ENCODE measurements at regions not wholly inside any gene's neighbourhood (a gene's known extent, or its start where the extent isn't known, plus 50 kb on each side); places are given as distances from the start of the nearest gene placed in this dataset.

DNA sequence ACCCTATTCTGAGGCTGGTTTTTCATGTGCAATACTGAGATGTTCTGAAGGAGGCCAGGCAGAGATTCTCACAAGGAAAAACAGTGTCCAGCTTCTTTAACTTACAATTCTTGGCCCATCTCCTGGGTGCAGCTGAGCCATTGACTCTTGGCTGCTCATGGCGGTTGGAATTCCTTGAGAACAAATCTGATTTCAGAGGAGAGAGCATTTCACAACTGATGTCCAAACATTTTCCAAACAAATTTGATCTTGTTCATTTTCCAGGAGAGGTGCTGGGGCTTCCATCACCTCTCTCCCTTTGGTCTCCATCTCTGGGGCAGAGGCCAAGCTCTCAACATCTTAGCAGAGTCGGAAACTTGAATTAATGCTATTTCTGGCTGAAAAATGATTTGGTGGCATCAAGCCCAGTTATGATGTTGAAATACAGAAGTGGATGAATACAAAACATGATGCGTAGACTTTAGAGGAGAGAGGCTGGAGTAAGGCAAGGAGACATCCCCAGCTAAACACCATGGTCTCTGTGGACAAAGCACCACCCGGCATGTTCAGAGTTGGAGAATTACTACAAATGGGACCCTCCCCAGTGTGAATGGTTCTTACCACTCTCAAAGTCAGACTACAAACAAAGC, 593.0 kb downstream of the VRK1 start:
- no peak for TF ChIP-seq CTCF (IDR thresholded peaks at IDR 0.05)
- ATAC-seq (ENCODE audit: low FRiP score): peak; percentile 35
- DNase-seq (ENCODE audit: low spot score): no peak

GRCh38 chr14:97393244-97393643, 596.1 kb downstream of the VRK1 start:
- no peak for TF ChIP-seq CTCF (IDR thresholded peaks at IDR 0.05)
- no peak for ATAC-seq (ENCODE audit: low FRiP score)
- no peak for DNase-seq (ENCODE audit: low spot score)

GRCh38 chr14:97395068-97395467, 597.9 kb downstream of the VRK1 start:
- no peak for TF ChIP-seq CTCF (IDR thresholded peaks at IDR 0.05)
- DNase-seq (ENCODE audit: low spot score) (no peak), ATAC-seq (ENCODE audit: low FRiP score) (no peak)

GRCh38 chr14:97401714-97402113, 604.5 kb downstream of the VRK1 start:
- DNase-seq (ENCODE audit: low spot score) (no peak), ATAC-seq (ENCODE audit: low FRiP score) (no peak)
- no peak for TF ChIP-seq CTCF (IDR thresholded peaks at IDR 0.05)

- no peak for TF ChIP-seq CTCF (IDR thresholded peaks at IDR 0.05)
- no peak for ATAC-seq (ENCODE audit: low FRiP score)
- no peak for DNase-seq (ENCODE audit: low spot score)
Measured at GRCh38 chr14:97402279-97402678, 605.1 kb downstream of the VRK1 start.

GRCh38 chr14:97407701-97408407, 610.7 kb downstream of the VRK1 start:
- no peak for TF ChIP-seq CTCF (IDR thresholded peaks at IDR 0.05)
- DNase-seq (ENCODE audit: low spot score): no peak
- no peak for ATAC-seq (ENCODE audit: low FRiP score)

GRCh38 chr14:97408503-97408902, 611.3 kb downstream of the VRK1 start:
- ATAC-seq (ENCODE audit: low FRiP score) (no peak), DNase-seq (ENCODE audit: low spot score) (no peak)
- no peak for TF ChIP-seq CTCF (IDR thresholded peaks at IDR 0.05)

All from omental fat pad (tissue), 3 donors.